Ovary (tissue), 7 donors: ENCODE measurements at regions not wholly inside any gene's neighbourhood (a gene's known extent, or its start where the extent isn't known, plus 50 kb on each side); places are given as distances from the start of the nearest gene placed in this dataset.

Source experiments
- DNase-seq, 5 donors: peaks; one replicate each; pipeline ENCODE4 v3.0.0-alpha.2; 2019 to 2020
- H3K27ac ChIP-seq, 2 donors: fragments of 200-600 bp; one replicate each; pipeline versions ENCODE4 v1.5.1 to v1.8.0; 2019 to 2022
- H3K27me3 ChIP-seq: fragments of 200-600 bp; one replicate; pipeline ENCODE4 v1.8.0; 2022
- H3K36me3 ChIP-seq: fragments of 200-600 bp; sonication (generic); one replicate; pipeline ENCODE4 v1.5.1; 2019
- H3K4me1 ChIP-seq: one replicate; pipeline ENCODE4 v1.8.1; 2013; ENCODE audit warnings: mild to moderate bottlenecking, moderate library complexity; ENCODE audit not compliant: insufficient read depth
- H3K4me3 ChIP-seq: fragments of 200-600 bp; sonication (generic); one replicate; pipeline ENCODE4 v1.5.1; 2017
- H3K9me3 ChIP-seq, 2 donors: fragments of 200-600 bp in 1 of 2; sonication (generic) in 1 of 2; one replicate each; pipeline versions ENCODE4 v1.5.1 to v1.8.1; 2013 to 2019; ENCODE audit warnings: mild to moderate bottlenecking in 1 of 2, moderate library complexity in 1 of 2
- EP300 ChIP-seq: sonication (generic); formaldehyde crosslinking; IDR thresholded peaks from one replicate; pipeline ENCODE4 v1.6.1; 2017; ENCODE audit warnings: antibody characterized with exemption
- POLR2A ChIP-seq: fragments of 450-650 bp; IDR thresholded peaks from one replicate; pipeline ENCODE4 v1.6.1; 2017; ENCODE audit warnings: antibody characterized with exemption, mild to moderate bottlenecking, moderate library complexity
- WGBS, 3 donors: extraction: QIAGEN DNeasy Blood & Tissue Kit in 1 of 3; methylation state at CpG; one replicate each; pipeline versions ENCODE4 v1.1.5 to v1.1.7; 2013 to 2017; 5-methylcytosine and 5-hydroxymethylcytosine counted together
- intact Hi-C, 4 donors: fragments of 100-400 bp; cut with DNase I; formaldehyde crosslinking; loops; one replicate each; pipeline versions ENCODE4 v1.11.0 to v1.15.1; 2022 to 2023
- TF ChIP-seq, protein P1 (sequence below), 3 donors: fragments of 450-650 bp in 2 of 3; fragments of 200-600 bp in 1 of 3; IDR thresholded peaks; one replicate each; pipeline versions ENCODE4 v1.5.1 to v1.8.0; 2016 to 2022; ENCODE audit warnings: antibody characterized with exemption in 3 of 3, mild to moderate bottlenecking in 1 of 3
- donor health status: DM: no; HTN: no; CAD: no; lungs with moderate emphysema.
- donor health status: DM: no; HTN: no; CAD: no.
- donor health status: Bipolar disorder and iron deficiency.
- donor health status: DM: no; HTN: no; CAD: no.
- donor health status: DM: yes; HTN: yes; CAD: no.

DNA sequence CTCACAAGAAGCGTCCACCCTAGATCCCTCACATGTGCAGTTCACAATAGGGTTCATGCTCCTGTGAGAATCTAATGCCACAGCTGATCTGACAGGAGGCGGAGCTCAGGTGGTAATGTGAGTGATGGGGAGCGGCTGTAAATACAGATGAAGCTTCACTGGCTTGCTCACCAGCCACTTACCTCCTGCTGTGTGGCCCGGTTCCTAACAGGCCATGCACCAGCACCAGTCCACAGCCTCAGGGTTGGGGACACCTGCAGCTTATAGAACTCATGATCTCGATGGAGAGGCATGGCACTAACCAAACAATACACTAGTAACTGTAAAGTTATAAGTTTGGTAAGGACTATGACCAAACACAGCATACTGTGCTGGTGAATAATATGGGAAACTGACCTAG lies 368.0 kb upstream of the CDH5 start:
- Histone ChIP-seq H3K4me3 (no peak overlapping the region), H3K9me3 (no peaks in the 10 kb centered on the region), H3K36me3 (no peaks in the 10 kb centered on the region), H3K4me1 (no peaks in the 10 kb centered on the region), H3K27me3 (no peaks in the 10 kb centered on the region), H3K27ac (no peak overlapping the region)
- intact Hi-C loops = no loop called here
- no peak for DNase-seq
- WGBS, 3 donors = 56 to 68% (median 58%) methylated on average over 5 of the region's 5 CpGs
- TF ChIP-seq POLR2A (no peak), EP300 (no peak)

DNA sequence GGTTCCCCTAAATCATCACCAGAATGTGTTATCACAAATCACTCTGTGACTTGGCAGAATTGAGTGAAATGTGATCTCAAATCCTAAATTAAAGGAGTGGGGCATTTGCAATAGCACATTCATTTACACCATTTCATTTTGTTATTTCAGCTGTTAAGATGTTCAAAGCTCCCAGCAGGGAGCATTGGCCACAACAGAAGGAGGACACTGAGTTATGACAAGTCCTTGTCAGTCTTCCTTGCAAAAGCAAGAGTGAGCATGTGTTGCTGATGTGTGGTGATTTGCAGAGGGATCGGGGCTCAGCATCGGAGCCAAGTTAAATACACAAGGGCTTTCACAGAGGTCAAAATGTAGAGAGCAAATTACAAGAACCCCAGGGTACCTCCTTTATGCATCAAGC lies 372.2 kb upstream of the CDH5 start:
- H3K4me3 ChIP-seq = no peak overlapping the region
- DNase-seq = no peak
- no peaks in the 10 kb centered on the region for H3K36me3 ChIP-seq
- H3K27me3 ChIP-seq = no peaks in the 10 kb centered on the region
- TF ChIP-seq, protein P1, sequence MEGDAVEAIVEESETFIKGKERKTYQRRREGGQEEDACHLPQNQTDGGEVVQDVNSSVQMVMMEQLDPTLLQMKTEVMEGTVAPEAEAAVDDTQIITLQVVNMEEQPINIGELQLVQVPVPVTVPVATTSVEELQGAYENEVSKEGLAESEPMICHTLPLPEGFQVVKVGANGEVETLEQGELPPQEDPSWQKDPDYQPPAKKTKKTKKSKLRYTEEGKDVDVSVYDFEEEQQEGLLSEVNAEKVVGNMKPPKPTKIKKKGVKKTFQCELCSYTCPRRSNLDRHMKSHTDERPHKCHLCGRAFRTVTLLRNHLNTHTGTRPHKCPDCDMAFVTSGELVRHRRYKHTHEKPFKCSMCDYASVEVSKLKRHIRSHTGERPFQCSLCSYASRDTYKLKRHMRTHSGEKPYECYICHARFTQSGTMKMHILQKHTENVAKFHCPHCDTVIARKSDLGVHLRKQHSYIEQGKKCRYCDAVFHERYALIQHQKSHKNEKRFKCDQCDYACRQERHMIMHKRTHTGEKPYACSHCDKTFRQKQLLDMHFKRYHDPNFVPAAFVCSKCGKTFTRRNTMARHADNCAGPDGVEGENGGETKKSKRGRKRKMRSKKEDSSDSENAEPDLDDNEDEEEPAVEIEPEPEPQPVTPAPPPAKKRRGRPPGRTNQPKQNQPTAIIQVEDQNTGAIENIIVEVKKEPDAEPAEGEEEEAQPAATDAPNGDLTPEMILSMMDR (IDR thresholded peaks at IDR 0.05) = no peak
- TF ChIP-seq EP300 (no peak), POLR2A (no peak)
- no peaks in the 10 kb centered on the region for H3K9me3 ChIP-seq
- H3K27ac ChIP-seq = no peak overlapping the region
- 68 to 79% (median 71%) methylated on average over 2 of the region's 2 CpGs for WGBS, 3 donors
- intact Hi-C loops = no loop called here
- peaks cover 9% of the 10 kb centered on the region for H3K4me1 ChIP-seq

DNA sequence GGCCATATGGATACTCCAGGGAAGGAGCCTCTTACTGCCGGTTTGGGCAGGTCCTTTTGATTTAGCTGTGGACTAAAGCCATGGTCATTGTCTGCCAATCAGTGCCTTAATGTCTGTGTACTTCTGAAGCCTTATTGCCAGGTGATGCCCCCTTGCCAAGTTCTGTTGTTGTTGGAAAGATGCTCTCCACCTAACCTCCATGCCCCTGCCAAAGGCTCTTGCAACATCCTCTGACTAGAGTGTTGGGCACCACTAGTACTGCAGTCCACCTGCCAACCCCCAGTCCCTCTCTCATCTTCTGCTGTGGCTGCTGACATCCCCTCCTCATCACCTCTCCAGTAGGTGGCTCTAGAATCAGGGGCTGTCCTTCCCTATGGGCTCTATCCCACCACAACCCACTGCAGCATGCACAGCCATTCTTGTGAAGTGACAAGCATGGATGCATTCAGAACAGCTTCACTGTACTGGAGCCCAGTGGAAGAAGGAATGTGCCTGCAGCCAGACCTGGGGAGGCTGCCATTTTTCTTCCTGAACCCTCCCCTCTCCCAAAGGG lies 375.3 kb upstream of the CDH5 start:
- TF ChIP-seq, protein P1 (IDR thresholded peaks at IDR 0.05) = no peak
- TF ChIP-seq EP300 = no peak
- TF ChIP-seq POLR2A = no peak
- intact Hi-C loops = no loop called here
- no peaks in the 10 kb centered on the region for H3K9me3 ChIP-seq
- H3K4me1 ChIP-seq = peaks cover 12% of the 10 kb centered on the region
- no peaks in the 10 kb centered on the region for H3K36me3 ChIP-seq
- peak overlapping the region in 1 of 2 donors; percentile 7 for H3K27ac ChIP-seq
- no peak overlapping the region for H3K4me3 ChIP-seq
- WGBS, 3 donors = 29 to 42% (median 38%) methylated on average over 1 of the region's 1 CpG
- no peaks in the 10 kb centered on the region for H3K27me3 ChIP-seq
- no peak for DNase-seq

DNA sequence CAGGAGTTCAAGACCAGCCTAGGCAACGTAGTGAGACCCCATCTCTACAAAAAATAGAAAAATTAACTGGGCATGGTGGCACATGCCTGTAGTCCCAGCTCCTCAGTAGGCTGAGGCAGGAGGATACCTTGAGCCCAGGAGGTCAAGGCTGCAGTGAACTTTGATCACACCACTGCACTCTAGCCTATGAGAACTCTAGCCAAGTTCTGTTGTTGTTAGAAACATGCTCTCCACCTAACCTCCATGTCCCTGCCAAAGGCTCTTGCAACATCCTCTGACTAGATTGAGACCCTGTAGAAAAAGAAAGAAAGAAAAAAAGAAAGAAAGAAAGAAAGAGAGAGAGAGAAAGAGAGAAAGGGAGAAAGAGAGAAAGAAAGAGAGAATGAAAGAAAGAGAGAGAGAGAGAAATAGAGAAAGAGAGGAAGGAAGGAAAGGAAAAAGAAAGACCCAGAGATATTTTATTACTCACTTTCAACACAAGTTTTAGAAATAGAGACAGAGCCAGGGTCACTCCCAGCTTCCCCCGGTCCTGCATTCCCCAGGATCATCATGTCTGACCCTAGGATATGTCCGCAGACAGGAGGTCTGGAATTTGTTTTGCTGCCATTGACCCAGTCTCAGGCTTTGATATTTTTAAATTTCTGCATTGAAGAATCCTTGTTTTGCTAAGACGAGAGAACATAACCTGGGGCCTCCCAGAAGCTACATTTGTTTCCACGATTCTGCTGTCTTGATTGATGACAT lies 376.5 kb upstream of the CDH5 start:
- Histone ChIP-seq H3K27ac (peak overlapping the region in 1 of 2 donors; percentile 1), H3K9me3 (no peaks in the 10 kb centered on the region), H3K27me3 (no peaks in the 10 kb centered on the region), H3K4me3 (no peak overlapping the region), H3K4me1 (peaks cover 12% of the 10 kb centered on the region), H3K36me3 (no peaks in the 10 kb centered on the region)
- DNase-seq = peak in 4 of 5 donors; percentile 36 to 60 (median 54)
- WGBS, 3 donors = 9 to 15% (median 13%) methylated on average over 5 of the region's 5 CpGs
- TF ChIP-seq POLR2A (no peak), EP300 (no peak)
- TF ChIP-seq, protein P1 (IDR thresholded peaks at IDR 0.05) = no peak
- intact Hi-C loops = no loop called here

DNA sequence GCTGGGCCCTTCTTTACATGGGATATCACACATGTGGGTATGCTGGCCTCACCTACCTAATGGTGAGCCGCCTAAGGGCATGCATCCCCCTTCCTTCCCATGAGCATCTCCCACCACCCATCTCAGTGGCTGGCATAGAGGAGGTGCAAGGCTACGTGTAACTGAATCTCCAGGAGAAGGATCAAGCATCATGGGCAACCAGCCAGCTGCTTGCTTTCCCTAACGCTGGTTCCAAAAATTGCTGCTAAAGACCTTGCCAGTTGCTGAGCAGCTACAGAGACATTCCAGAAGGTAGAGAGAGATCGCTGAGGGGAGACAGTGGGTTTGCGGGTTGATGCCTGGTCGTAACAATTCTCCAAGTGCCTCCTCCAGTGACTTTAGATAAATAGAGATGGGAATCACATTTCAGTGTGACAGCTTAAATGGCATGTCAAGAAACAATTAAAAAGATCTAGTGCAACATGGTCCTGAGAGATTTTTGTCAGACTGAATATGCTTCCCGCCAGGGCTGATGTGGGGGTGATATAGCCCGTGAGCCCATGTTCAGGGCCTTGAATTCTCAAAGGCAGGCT lies 378.4 kb upstream of the CDH5 start:
- intact Hi-C loops = no loop called here
- Histone ChIP-seq H3K4me1 (peaks cover 12% of the 10 kb centered on the region), H3K27me3 (no peaks in the 10 kb centered on the region), H3K36me3 (no peaks in the 10 kb centered on the region), H3K9me3 (no peaks in the 10 kb centered on the region), H3K27ac (no peak overlapping the region), H3K4me3 (no peak overlapping the region)
- TF ChIP-seq EP300 = no peak
- TF ChIP-seq, protein P1 (IDR thresholded peaks at IDR 0.05) = no peak
- DNase-seq = peak; percentile 50 to 68 (median 55)
- 55 to 64% (median 56%) methylated on average over 7 to 8 of the region's 8 CpGs for WGBS, 3 donors
